ENCODE measurements at regions not wholly inside any gene's neighbourhood (a gene's known extent, or its start where the extent isn't known, plus 50 kb on each side); places are given as distances from the start of the nearest gene placed in this dataset.
"Not testable (repeated sequence)": the region's sequence is repeated elsewhere in the genome, so short reads cannot be mapped to it uniquely, and the experiment has no call there.

DNA sequence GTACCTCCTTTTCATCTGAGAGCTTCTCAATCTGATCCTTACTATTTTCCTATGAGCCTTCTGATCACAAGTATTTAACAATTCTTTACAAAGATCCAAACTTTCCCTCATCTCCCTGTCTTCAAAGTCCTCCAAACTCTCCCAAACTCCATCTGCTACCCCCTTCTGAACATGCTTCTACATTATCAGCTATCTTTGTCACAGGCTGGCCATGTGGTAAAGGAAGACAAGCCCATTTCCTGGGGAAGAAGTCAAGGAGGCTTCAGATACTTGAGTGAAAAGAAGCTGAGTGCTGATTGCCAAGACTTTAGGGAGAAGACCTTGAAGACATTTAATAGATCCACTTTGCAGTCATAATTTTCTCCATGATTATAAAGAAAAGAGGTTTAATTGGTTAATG is 231.4 kb downstream of the CWH43 start:
- DNase-seq (no peak), ATAC-seq (no peak)
- intact Hi-C loops (cut with micrococcal nuclease) = no loop called here

DNA sequence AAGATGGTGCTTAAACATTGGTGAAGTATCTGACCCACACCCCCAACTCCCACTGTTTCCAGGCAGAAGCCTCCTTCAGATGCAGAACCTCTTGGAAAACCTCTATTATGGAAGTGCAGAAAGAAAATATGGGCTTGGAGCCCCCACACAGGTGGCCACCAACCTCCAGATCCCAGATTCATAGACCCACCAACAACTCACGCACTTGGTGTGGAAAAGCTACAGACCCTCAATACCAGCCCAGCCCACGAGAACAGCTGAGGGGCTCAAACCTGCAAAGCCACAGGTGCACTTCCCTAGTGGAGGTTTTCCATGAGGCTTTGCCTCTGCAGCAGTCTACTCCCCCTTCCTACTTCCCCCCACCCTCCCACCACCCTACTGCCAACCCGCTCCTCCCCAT is 232.0 kb downstream of the CWH43 start:
- ATAC-seq; DNase-seq; intact Hi-C loops (cut with micrococcal nuclease): not testable (repeated sequence)

DNA sequence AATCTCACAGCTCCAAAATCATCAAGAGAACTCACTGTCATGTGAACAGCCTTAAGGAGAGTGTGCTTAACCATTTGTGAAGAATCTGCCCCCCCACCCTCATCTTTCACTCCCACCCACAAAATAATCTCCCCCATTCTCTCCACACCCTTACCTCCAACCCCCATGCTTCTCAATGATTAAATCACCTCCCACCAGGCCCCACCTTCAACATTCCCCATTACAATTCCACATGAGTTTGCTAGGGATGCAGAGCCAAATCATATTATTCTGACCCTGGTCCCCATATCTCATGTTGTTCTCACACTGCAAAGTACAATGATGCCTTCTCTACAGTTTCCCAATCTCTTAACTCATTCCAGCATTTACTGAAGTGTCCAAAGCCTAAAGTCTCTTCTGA is 232.9 kb downstream of the CWH43 start:
- not testable (repeated sequence) for DNase-seq, ATAC-seq

GRCh38 chr4:49219489-49220225 is 233.6 kb downstream of the CWH43 start:
- DNase-seq; ATAC-seq; intact Hi-C loops (cut with micrococcal nuclease): not testable (repeated sequence)

More for the DNA sequence above, 232.9 kb downstream of the CWH43 start:
- intact Hi-C loops (cut with micrococcal nuclease) = not testable (repeated sequence)

DNA sequence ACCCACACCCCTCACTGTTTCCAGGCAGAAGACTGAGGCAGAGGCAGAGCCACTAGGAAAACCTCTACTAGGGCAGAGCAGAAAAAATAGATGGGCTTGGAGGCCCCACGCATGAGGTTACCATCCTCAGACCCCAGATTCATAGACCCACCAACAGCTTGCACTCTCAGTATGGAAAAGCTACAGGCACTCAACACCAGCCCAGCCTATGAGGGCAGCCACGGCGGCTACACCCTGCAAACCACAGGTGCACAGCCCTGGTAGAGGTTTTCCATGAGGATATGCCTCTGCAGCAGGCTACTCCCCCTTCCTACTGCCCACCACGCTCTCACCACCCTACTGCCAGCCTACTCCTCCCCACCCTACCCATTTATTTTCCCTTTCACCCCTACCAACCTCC is 235.1 kb downstream of the CWH43 start:
- intact Hi-C loops (cut with micrococcal nuclease) = no loop called here
- ATAC-seq = no peak
- no peak for DNase-seq

- ATAC-seq; DNase-seq; intact Hi-C loops (cut with micrococcal nuclease): not testable (repeated sequence)
These were observed 236.7 kb downstream of the CWH43 start for GRCh38 chr4:49222810-49223209.

GRCh38 chr4:49226216-49226866 is 240.3 kb downstream of the CWH43 start:
- DNase-seq; intact Hi-C loops (cut with micrococcal nuclease); ATAC-seq: not testable (repeated sequence)

DNA sequence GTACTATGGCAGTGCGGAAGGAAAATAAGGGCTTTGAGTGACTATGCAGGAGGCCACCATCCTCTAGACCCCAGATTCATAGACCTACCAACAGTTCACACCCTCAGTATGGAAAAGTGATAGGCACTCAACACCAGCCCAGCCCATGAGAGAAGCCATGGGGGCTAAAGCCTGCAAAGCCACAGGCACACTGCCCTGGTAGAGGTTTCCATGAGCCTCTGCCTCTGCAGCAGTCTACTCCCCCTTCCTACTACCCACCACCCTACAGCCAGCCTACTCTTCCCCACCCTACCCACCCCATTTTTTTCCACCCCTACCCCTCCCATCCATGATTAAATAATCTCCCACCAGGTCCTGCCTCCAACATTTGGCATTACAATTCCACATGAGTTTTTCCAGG is 241.9 kb downstream of the CWH43 start:
- DNase-seq; intact Hi-C loops (cut with micrococcal nuclease); ATAC-seq: not testable (repeated sequence)

DNA sequence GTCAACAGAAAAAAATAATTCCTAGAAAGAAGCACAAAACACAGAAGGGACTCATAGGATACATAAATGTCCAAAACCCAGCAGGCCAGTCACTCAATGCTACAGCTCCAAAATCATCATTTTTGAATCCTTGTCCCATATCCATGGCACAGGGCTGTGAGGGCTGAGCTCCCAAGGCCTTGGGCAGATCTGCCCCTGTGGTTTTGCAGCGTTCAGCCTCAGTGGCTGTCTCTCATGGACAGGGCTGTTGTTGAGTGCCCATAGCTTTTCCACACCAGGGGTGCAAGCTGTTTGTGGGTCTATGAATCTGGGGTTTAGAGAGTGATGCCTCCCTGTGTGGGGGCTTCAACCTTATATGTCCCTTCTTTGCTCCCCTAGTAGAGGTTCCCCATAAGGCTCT is 243.2 kb downstream of the CWH43 start:
- ATAC-seq; DNase-seq; intact Hi-C loops (cut with micrococcal nuclease): not testable (repeated sequence)

DNA sequence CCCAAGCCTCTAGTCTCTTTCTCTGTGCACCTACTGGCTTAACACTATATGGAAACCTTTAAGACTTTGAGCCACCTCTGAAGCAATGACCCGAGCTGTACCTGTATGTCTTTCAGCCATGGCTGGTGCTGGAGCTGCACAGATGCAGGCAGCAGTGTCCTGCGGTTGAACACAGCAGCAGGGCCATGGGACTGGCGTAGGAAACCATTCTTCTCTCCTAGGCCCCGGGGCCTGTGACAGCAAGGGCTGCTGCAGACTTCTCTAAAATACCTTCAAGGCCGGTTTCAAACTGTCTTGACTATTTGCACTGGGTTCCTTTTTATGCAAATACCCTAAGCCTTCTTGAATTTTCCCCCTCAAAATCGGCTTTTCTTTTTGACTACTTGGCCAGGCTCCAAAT is 243.6 kb downstream of the CWH43 start:
- intact Hi-C loops (cut with micrococcal nuclease); ATAC-seq; DNase-seq: not testable (repeated sequence)

DNA sequence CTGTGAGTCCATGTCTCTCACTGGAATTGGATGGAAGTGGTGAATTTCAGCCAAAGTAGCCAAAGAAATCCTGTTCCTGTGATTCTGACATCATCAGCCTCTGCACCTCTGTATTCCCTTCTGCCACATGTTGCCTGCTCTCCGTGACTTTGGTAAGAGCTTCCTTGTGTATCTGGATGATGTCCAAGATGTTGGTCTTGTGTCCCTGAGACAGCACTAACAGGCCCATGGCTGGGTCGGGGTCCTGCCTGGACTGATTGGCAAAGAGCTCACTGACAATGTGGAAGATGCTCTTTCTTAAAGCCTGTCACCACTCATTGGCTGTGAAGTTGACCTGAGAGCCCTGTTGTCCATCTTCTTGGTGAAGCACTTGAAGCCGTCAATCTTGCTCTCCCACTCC is 247.3 kb downstream of the CWH43 start:
- DNase-seq; intact Hi-C loops (cut with micrococcal nuclease); ATAC-seq: not testable (repeated sequence)

DNA sequence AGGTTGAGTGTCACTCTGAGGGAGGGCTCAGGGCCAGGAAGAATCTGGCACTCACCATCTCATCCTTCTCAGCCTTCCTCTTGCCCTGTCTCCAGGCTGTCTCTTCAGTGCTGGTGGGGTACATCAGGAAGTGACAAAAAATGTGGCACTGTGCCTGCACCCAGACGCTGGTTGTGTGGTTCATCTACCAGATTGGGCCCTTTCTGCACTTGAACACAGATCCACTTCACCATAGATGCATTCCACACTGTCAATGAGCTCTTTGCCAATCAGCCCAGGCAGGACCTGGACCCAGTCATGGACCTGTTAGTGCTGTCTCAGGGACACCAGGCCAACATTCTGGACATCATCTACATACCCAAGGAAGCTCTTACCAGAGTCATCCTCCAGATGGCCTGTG is 247.7 kb downstream of the CWH43 start:
- DNase-seq; ATAC-seq; intact Hi-C loops (cut with micrococcal nuclease): not testable (repeated sequence)

DNA sequence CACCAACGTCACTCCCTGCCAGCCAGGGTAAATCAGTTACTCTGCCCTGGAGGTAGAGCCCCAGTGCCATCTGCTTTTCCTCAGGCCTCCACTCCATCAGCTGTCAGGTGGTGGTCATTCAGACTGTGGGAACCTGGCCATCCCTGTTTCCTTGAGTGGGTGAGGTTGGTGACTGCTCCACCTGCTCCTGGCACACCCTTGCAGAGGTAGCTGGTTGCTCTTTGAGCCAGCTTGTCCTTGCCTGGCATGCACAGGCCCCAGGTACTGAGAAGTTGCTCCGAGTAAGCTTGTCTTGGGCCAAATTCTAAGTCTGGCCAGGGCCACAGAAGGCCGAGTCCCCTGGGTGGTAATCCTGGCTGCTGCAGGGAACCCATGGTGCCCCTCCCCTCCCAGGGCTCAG is 248.3 kb downstream of the CWH43 start:
- ATAC-seq; DNase-seq; intact Hi-C loops (cut with micrococcal nuclease): not testable (repeated sequence)

DNA sequence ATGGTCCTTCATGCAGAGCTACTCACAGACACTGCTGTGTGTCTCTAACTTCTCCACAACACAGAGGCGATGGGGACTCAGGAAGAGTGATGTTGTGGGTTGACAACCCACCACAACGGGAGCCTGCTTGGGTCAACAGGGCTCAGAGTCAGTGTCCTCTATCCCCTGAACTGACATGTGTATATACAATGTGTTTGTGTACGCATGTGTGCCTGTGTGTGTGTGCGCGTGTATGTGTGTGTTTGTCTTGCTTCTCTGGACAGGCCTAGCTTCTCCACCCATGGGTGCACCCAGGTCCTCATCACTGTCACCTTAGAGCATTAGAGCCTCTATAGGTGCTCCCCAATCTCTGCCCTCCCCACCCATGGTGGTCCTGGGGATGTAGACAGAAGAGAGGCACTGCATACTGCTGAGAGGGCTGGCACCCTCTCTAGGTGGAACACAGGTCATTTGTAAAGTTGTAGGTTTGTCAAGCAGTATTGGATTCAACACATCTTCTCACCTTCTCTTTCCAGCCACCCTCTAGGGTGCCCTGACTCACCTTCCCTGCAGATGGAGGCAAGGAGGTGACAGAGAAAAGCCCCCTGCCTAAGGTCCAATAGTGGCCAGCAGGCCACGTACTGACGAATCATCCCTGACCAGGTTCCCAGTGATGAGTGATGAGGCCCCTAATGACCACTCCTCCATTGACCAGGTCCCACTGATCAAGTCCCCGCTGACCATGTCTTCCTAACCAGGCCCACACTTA is 249.5 kb downstream of the CWH43 start:
- DNase-seq; ATAC-seq; intact Hi-C loops (cut with micrococcal nuclease): not testable (repeated sequence)

DNA sequence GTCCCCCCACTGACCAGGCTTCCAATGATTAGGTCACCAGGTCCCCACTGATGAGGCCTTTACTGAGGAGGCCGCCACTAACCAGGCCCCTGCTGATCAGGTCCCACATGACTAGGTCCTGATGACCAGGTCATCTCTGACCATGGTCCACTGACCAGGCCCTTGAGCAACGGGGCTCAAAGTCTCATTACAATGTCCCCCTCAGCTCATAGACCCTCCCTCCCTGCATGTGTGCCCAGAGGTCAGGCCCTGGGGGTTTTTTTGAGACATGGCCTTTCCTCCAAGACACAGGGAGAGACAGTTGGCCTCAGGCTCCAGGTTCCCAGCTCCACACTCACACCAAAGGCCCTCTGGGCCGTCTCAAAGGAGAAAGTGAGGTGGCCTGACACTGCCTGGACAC is 250.4 kb downstream of the CWH43 start:
- ATAC-seq; intact Hi-C loops (cut with micrococcal nuclease); DNase-seq: not testable (repeated sequence)

- DNase-seq; intact Hi-C loops (cut with micrococcal nuclease); ATAC-seq: not testable (repeated sequence)
These were observed 255.2 kb downstream of the CWH43 start for GRCh38 chr4:49241295-49241694.

- intact Hi-C loops (cut with micrococcal nuclease); ATAC-seq; DNase-seq: not testable (repeated sequence)
These were observed 276.7 kb downstream of the CWH43 start for GRCh38 chr4:49262786-49263185.

GRCh38 chr4:49270435-49270834 is 284.4 kb downstream of the CWH43 start:
- intact Hi-C loops (cut with micrococcal nuclease); ATAC-seq; DNase-seq: not testable (repeated sequence)

GRCh38 chr4:49270912-49271311 is 284.8 kb downstream of the CWH43 start:
- ATAC-seq; intact Hi-C loops (cut with micrococcal nuclease); DNase-seq: not testable (repeated sequence)
